GM12878 (cell line): ENCODE measurements at regions not wholly inside any gene's neighbourhood (a gene's known extent, or its start where the extent isn't known, plus 50 kb on each side); places are given as distances from the start of the nearest gene placed in this dataset.

Experiments used
- ATAC-seq: fragments of 200-7000 bp; cut with Tn5 transposase; 3 replicates; pipeline ENCODE4 v1.9.1; 2020; ENCODE audit warnings: mild to moderate bottlenecking, moderate library complexity
- BruUV-seq: library from RNA; stranded (reverse); fragments of 400-500 nt; replicated peaks from 2 replicates; lab custom pipeline; 2021; lab: Mats Ljungman, UMichigan
- CTCF ChIA-PET: fragments of 300-600 bp; sonication (Branson Sonifier 250); formaldehyde crosslinking; extraction: SDS; loops from one replicate; lab custom pipeline; 2021; ENCODE audit warnings: inconsistent platforms; lab: Yijun Ruan, JAX
- POLR2A ChIA-PET: fragments of 350-600 bp; formaldehyde crosslinking; extraction: SDS; loops from one replicate; lab custom pipeline; 2021; ENCODE audit warnings: inconsistent platforms; lab: Charles Lee
- RAD21 ChIA-PET: fragments of 300-600 bp; sonication (Branson Sonifier 250); formaldehyde crosslinking; loops from one replicate; lab custom pipeline; 2023; ENCODE audit warnings: antibody characterized with exemption; ENCODE audit not compliant: unreplicated experiment; lab: Charles Lee
- SMC1A ChIA-PET: fragments of 300-600 bp; sonication (Branson Sonifier 250); formaldehyde crosslinking; loops from one replicate; lab custom pipeline; 2023; ENCODE audit not compliant: unreplicated experiment, uncharacterized antibody; lab: Charles Lee
- DNase-seq: peaks from one replicate; pipeline ENCODE4 v3.0.0-alpha.2; 2011; ENCODE audit warnings: low read depth, low spot score
- FAIRE-seq: peaks from 3 replicates; lab custom pipeline; 2011; peaks lifted over from hg19 to GRCh38; lab: Jason Lieb, UNC
- H2AFZ ChIP-seq: 2 replicates; pipeline ENCODE4 v1.6.0; 2011; ENCODE audit warnings: low read depth, low read length, control low read depth; ENCODE audit not compliant: control insufficient read depth
- H3K27ac ChIP-seq: 2 replicates; pipeline ENCODE4 v1.5.1; 2011; ENCODE audit warnings: control low read depth; ENCODE audit not compliant: control insufficient read depth, insufficient read depth
- H3K27me3 ChIP-seq, 2 experiments: replicated peaks in 1 of 2; 2 replicates each; pipeline versions ENCODE4 v1.6.0 to v1.6.1; 2011; ENCODE audit warnings: low read length in 1 of 2; ENCODE audit not compliant: control insufficient read depth in 2 of 2, insufficient read depth in 2 of 2
- H3K36me3 ChIP-seq, 2 experiments: 2 replicates each; pipeline ENCODE4 v1.5.1; 2011; ENCODE audit warnings: low read length in 1 of 2; ENCODE audit not compliant: control insufficient read depth in 2 of 2, insufficient read depth in 2 of 2
- H3K4me1 ChIP-seq: 2 replicates; pipeline ENCODE4 v1.6.1; 2011; ENCODE audit warnings: mild to moderate bottlenecking, low read length, moderate library complexity, mixed read lengths; ENCODE audit not compliant: control insufficient read depth, insufficient read depth
- H3K4me2 ChIP-seq: 2 replicates; pipeline ENCODE4 v1.6.0; 2011; ENCODE audit warnings: control low read depth; ENCODE audit not compliant: control insufficient read depth, insufficient read depth
- H3K4me3 ChIP-seq: fragments of 200-600 bp; sonication (generic); 2 replicates; pipeline ENCODE4 v1.5.1; 2016
- H3K79me2 ChIP-seq: 2 replicates; pipeline ENCODE4 v1.6.0; 2011; ENCODE audit warnings: low read length; ENCODE audit not compliant: control insufficient read depth, insufficient read depth
- H3K9ac ChIP-seq: 2 replicates; pipeline ENCODE4 v1.8.0; 2011; ENCODE audit warnings: low read length, control low read depth, mixed read lengths; ENCODE audit not compliant: control insufficient read depth, insufficient read depth
- H3K9me3 ChIP-seq: replicated peaks from 3 replicates; pipeline ENCODE4 v1.5.1; 2011; ENCODE audit warnings: mild to moderate bottlenecking, low read length; ENCODE audit not compliant: control insufficient read depth, insufficient read depth
- H4K20me1 ChIP-seq: 2 replicates; pipeline ENCODE4 v1.6.0; 2011; ENCODE audit not compliant: control insufficient read depth, insufficient read depth
- CHD1 ChIP-seq: IDR thresholded peaks from 2 replicates; pipeline ENCODE4 v1.6.1; 2012; ENCODE audit warnings: low read depth, low read length, improper control_type of control experiment
- IKZF1 ChIP-seq: fragments of 450-650 bp; conservative IDR thresholded peaks from 2 replicates; pipeline ENCODE4 v1.6.1; 2017; ENCODE audit warnings: antibody characterized with exemption, mild to moderate bottlenecking
- IRF5 ChIP-seq: fragments of 450-650 bp; IDR thresholded peaks from 2 replicates; pipeline ENCODE4 v1.6.1; 2017; ENCODE audit warnings: borderline replicate concordance
- NFYA ChIP-seq: IDR thresholded peaks from 2 replicates; pipeline ENCODE4 v1.6.1; 2011; ENCODE audit warnings: low read depth, mild to moderate bottlenecking, low read length, improper control_type of control experiment, borderline replicate concordance
- NFYB ChIP-seq: IDR thresholded peaks from 2 replicates; pipeline ENCODE4 v1.6.1; 2011; ENCODE audit warnings: low read depth, mild to moderate bottlenecking, low read length, improper control_type of control experiment, moderate library complexity; ENCODE audit not compliant: insufficient read depth
- RUNX3 ChIP-seq: IDR thresholded peaks from 2 replicates; pipeline ENCODE4 v1.6.1; 2012; ENCODE audit warnings: low read length, inconsistent platforms
- ZNF217 ChIP-seq: fragments of 450-650 bp; IDR thresholded peaks from 2 replicates; pipeline ENCODE4 v1.6.1; 2017; ENCODE audit warnings: antibody characterized with exemption, mild to moderate bottlenecking
- WGBS: methylation state at CpG from one replicate; pipeline ENCODE4 v1.1.6; 2016; ENCODE audit warnings: low lambda C conversion rate; ENCODE audit not compliant: insufficient replicate concordance, insufficient coverage; ENCODE audit errors: missing lambda C conversion rate; 5-methylcytosine and 5-hydroxymethylcytosine counted together
- in situ Hi-C: fragments of 300-500 bp; cut with MboI; formaldehyde crosslinking; loops from 9 replicates; pipeline ENCODE4 v1.14.3; 2018; ENCODE audit warnings: mixed read lengths
- intact Hi-C: fragments of 100-400 bp; cut with micrococcal nuclease; formaldehyde crosslinking; loops from one replicate; pipeline ENCODE4 v1.14.2; 2022; ENCODE audit not compliant: unreplicated experiment

- H3K27ac ChIP-seq, result no peak overlapping the region
- H3K9me3 ChIP-seq, result no peaks in the 10 kb centered on the region
- H3K4me3 ChIP-seq, result no peak overlapping the region
- TF ChIP-seq RUNX3, result no peak
- TF ChIP-seq IRF5, result no peak
- no peak for TF ChIP-seq NFYA
- TF ChIP-seq ZNF217, result no peak
- no peak for TF ChIP-seq CHD1
- no peak for TF ChIP-seq NFYB
- TF ChIP-seq IKZF1, result no peak
- intact Hi-C loops (no loop called here), in situ Hi-C loops (no loop called here)
- H3K36me3 ChIP-seq, result no peaks in the 10 kb centered on the region
- H3K79me2 ChIP-seq, result no peaks in the 10 kb centered on the region
- no peak overlapping the region for H3K4me2 ChIP-seq
- ATAC-seq (no peak), DNase-seq (no peak), FAIRE-seq (no peak)
- H4K20me1 ChIP-seq, result no peaks in the 10 kb centered on the region
- no peaks in the 10 kb centered on the region for H3K4me1 ChIP-seq
- ChIA-PET POLR2A (no interaction called here), SMC1A (no interaction called here), RAD21 (no interaction called here), CTCF (interaction anchor here (1.2 kb wide), 1 partner anchor 127 kb away, joined by 3 read pairs; no protein-coding TSS in a partner anchor)
- WGBS, result 79% methylated on average over 2 of the region's 2 CpGs
- H2AFZ ChIP-seq, result no peak overlapping the region
- no peaks in the 10 kb centered on the region for H3K27me3 ChIP-seq
- no TSS peak for BruUV-seq
- H3K9ac ChIP-seq, result no peak overlapping the region
Measured at GRCh38 chr1:84069236-84069845, 70.4 kb upstream of the TTLL7 start.
